A549 (cell line): ENCODE measurements at regions not wholly inside any gene's neighbourhood (a gene's known extent, or its start where the extent isn't known, plus 50 kb on each side); places are given as distances from the start of the nearest gene placed in this dataset.

Source experiments
- ATAC-seq, 2 experiments: fragments of 200-7000 bp in 1 of 2; fragments of >200 bp in 1 of 2; cut with Nextera tagmentation in 1 of 2; cut with Tn5 transposase in 1 of 2; 3 replicates each; pipeline versions ENCODE4 v1.8.0 to v1.9.1; 2018 to 2020; ENCODE audit warnings: mild to moderate bottlenecking in 1 of 2, moderate library complexity in 1 of 2
- CTCF ChIA-PET: fragments of 300-600 bp; sonication (Branson Sonifier 250); formaldehyde crosslinking; extraction: SDS; loops from one replicate; lab custom pipeline; 2021; ENCODE audit warnings: antibody characterized with exemption, inconsistent platforms; lab: Yijun Ruan, JAX
- POLR2A ChIA-PET: fragments of 350-600 bp; formaldehyde crosslinking; extraction: SDS; loops from one replicate; lab custom pipeline; 2021; ENCODE audit warnings: antibody characterized with exemption, inconsistent platforms; lab: Yijun Ruan, JAX
- DNase-seq, 2 experiments: peaks; one replicate each; pipeline versions ENCODE4 v3.0.0 to v3.0.0-alpha.2; 2011 to 2016; ENCODE audit warnings: low read depth in 1 of 2, low spot score in 1 of 2
- FAIRE-seq: peaks from 2 replicates; lab custom pipeline; 2011; peaks lifted over from hg19 to GRCh38; lab: Jason Lieb, UNC
- H3K27ac ChIP-seq, 2 experiments: fragments of >200 bp; sonication (Bioruptor Twin); formaldehyde crosslinking; 3 replicates each; pipeline ENCODE4 v1.5.1; 2016 to 2017
- H3K4me1 ChIP-seq: fragments of >200 bp; sonication (Bioruptor Twin); formaldehyde crosslinking; 3 replicates; pipeline ENCODE4 v1.6.1; 2016
- H3K4me2 ChIP-seq: fragments of >200 bp; sonication (Bioruptor Twin); formaldehyde crosslinking; 3 replicates; pipeline ENCODE4 v1.6.1; 2016
- H3K4me3 ChIP-seq: fragments of >200 bp; sonication (Bioruptor Twin); formaldehyde crosslinking; 3 replicates; pipeline ENCODE4 v1.5.1; 2016
- H3K9me3 ChIP-seq: fragments of >200 bp; sonication (Bioruptor Twin); formaldehyde crosslinking; 3 replicates; pipeline ENCODE4 v1.6.1; 2016
- BCL3 ChIP-seq: fragments of >200 bp; sonication (Bioruptor Twin); formaldehyde crosslinking; IDR thresholded peaks from 3 replicates; pipeline ENCODE4 v1.6.1; 2016
- BHLHE40 ChIP-seq: IDR thresholded peaks from 2 replicates; pipeline ENCODE4 v1.6.1; 2012; ENCODE audit warnings: low read depth, low read length, inconsistent platforms
- CHD4 ChIP-seq: fragments of 200-600 bp; sonication (generic); IDR thresholded peaks from 2 replicates; pipeline ENCODE4 v1.6.1; 2016; ENCODE audit warnings: antibody characterized with exemption, mild to moderate bottlenecking, borderline replicate concordance
- E2F6 ChIP-seq: IDR thresholded peaks from 2 replicates; pipeline ENCODE4 v1.6.1; 2012; ENCODE audit warnings: low read depth, borderline replicate concordance
- ELK1 ChIP-seq: fragments of 150-350 bp; IDR thresholded peaks from 2 replicates; pipeline ENCODE4 v1.6.1; 2014; ENCODE audit warnings: low read depth, mild to moderate bottlenecking, low read length
- FOSL2 ChIP-seq, 2 experiments: fragments of 450-650 bp in 1 of 2; fragments of >200 bp in 1 of 2; sonication (Bioruptor Twin) in 1 of 2; formaldehyde crosslinking; IDR thresholded peaks; 2 replicates each; pipeline versions ENCODE4 v1.5.0 to v1.6.1; 2016 to 2020; ENCODE audit warnings: mild to moderate bottlenecking in 1 of 2, moderate library complexity in 1 of 2
- FOXS1 ChIP-seq: fragments of 250-450 bp; sonication (Bioruptor Pico); IDR thresholded peaks from 2 replicates; pipeline ENCODE4 v1.5.0; 2020; ENCODE audit warnings: mild to moderate bottlenecking, moderate library complexity
- GATA3 ChIP-seq: IDR thresholded peaks from 2 replicates; pipeline ENCODE4 v1.6.1; 2012; ENCODE audit warnings: borderline replicate concordance
- HES2 ChIP-seq: fragments of >200 bp; sonication (Bioruptor Twin); formaldehyde crosslinking; IDR thresholded peaks from 2 replicates; pipeline ENCODE4 v1.6.1; 2016
- HEYL ChIP-seq: fragments of 250-450 bp; sonication (Bioruptor Pico); IDR thresholded peaks from 2 replicates; pipeline ENCODE4 v1.8.0; 2021; ENCODE audit warnings: mild to moderate bottlenecking, moderate library complexity
- HOXA7 ChIP-seq: fragments of 250-450 bp; sonication (Bioruptor Pico); IDR thresholded peaks from 2 replicates; pipeline ENCODE4 v1.5.0; 2020; ENCODE audit warnings: mild to moderate bottlenecking, moderate library complexity
- HOXB13 ChIP-seq: fragments of 250-450 bp; sonication (Bioruptor Pico); IDR thresholded peaks from 2 replicates; pipeline ENCODE4 v1.5.0; 2020; ENCODE audit warnings: low read depth, mild to moderate bottlenecking, moderate library complexity
- HOXB5 ChIP-seq: fragments of 250-450 bp; sonication (Bioruptor Pico); IDR thresholded peaks from 2 replicates; pipeline ENCODE4 v1.5.0; 2020; ENCODE audit warnings: mild to moderate bottlenecking, moderate library complexity
- JUNB ChIP-seq: fragments of >200 bp; sonication (Bioruptor Twin); formaldehyde crosslinking; IDR thresholded peaks from 2 replicates; pipeline ENCODE4 v1.6.1; 2016
- MAX ChIP-seq: IDR thresholded peaks from 2 replicates; pipeline ENCODE4 v1.6.1; 2012
- MAZ ChIP-seq: fragments of 150-350 bp; IDR thresholded peaks from 2 replicates; pipeline ENCODE4 v1.6.1; 2014; ENCODE audit warnings: antibody characterized with exemption, low read depth, low read length, borderline replicate concordance
- MYC ChIP-seq: IDR thresholded peaks from 2 replicates; pipeline ENCODE4 v1.6.1; 2012; ENCODE audit warnings: mild to moderate bottlenecking, inconsistent platforms, low read length, improper control_type of control experiment, borderline replicate concordance
- NFE2L2 ChIP-seq: fragments of 150-350 bp; conservative IDR thresholded peaks from 2 replicates; pipeline ENCODE4 v1.6.1; 2014; ENCODE audit warnings: low read length
- NR3C1 ChIP-seq: fragments of >200 bp; sonication (Bioruptor Twin); formaldehyde crosslinking; IDR thresholded peaks from 3 replicates; pipeline ENCODE4 v1.6.1; 2017
- RAD21 ChIP-seq, 2 experiments: fragments of >200 bp in 1 of 2; sonication (Bioruptor Twin) in 1 of 2; formaldehyde crosslinking in 1 of 2; IDR thresholded peaks in 1 of 2; conservative IDR thresholded peaks in 1 of 2; 2 replicates in 1 of 2; 3 replicates in 1 of 2; pipeline ENCODE4 v1.6.1; 2012 to 2018; ENCODE audit warnings: inconsistent platforms in 1 of 2
- RCOR1 ChIP-seq: fragments of 150-350 bp; IDR thresholded peaks from 2 replicates; pipeline ENCODE4 v1.6.1; 2014; ENCODE audit warnings: antibody characterized with exemption, low read length, low read depth
- REST ChIP-seq: fragments of 200-600 bp; sonication (generic); IDR thresholded peaks from 2 replicates; pipeline ENCODE4 v1.6.1; 2016; ENCODE audit warnings: antibody characterized with exemption, mild to moderate bottlenecking, moderate library complexity
- USF2 ChIP-seq: fragments of 450-650 bp; IDR thresholded peaks from 2 replicates; pipeline ENCODE4 v1.6.1; 2014; ENCODE audit warnings: antibody characterized with exemption
- ZC3H11A ChIP-seq: fragments of 450-650 bp; IDR thresholded peaks from 2 replicates; pipeline ENCODE4 v1.6.1; 2014; ENCODE audit warnings: antibody characterized with exemption, mild to moderate bottlenecking
- ZFP36 ChIP-seq: fragments of 450-650 bp; IDR thresholded peaks from 2 replicates; pipeline ENCODE4 v1.6.1; 2014; ENCODE audit warnings: borderline replicate concordance; ENCODE audit not compliant: partially characterized antibody
- ZNF302 ChIP-seq: fragments of 250-450 bp; sonication (Bioruptor Pico); IDR thresholded peaks from 2 replicates; pipeline ENCODE4 v1.9.0; 2021; ENCODE audit warnings: inconsistent platforms, mild to moderate bottlenecking, moderate library complexity
- ZSCAN20 ChIP-seq: fragments of 250-450 bp; sonication (Bioruptor Pico); IDR thresholded peaks from 2 replicates; pipeline ENCODE4 v1.8.0; 2022; ENCODE audit warnings: mild to moderate bottlenecking, moderate library complexity
- WGBS: methylation state at CpG from one replicate; pipeline ENCODE4 v1.1.6; 2017; ENCODE audit errors: missing lambda C conversion rate; 5-methylcytosine and 5-hydroxymethylcytosine counted together

GRCh38 chr17:77503293-77503655 lies 362.5 kb downstream of the SEC14L1 start:
- no peak for FAIRE-seq
- TF ChIP-seq BCL3 (no peak), MAZ (no peak), BHLHE40 (no peak), GATA3 (no peak), FOXS1 (CRISPR knock-in tag) (no peak), RCOR1 (no peak), ZC3H11A (no peak), HOXB13 (CRISPR knock-in tag) (no peak), JUNB (no peak), ZFP36 (no peak), FOSL2 (IDR thresholded peaks at IDR 0.05) (no peak), FOSL2 (CRISPR knock-in tag; IDR thresholded peaks at IDR 0.05) (no peak), CHD4 (no peak), MYC (no peak), HOXB5 (CRISPR knock-in tag) (no peak)
- TF ChIP-seq, all 56 proteins: peak for 0
- Histone ChIP-seq H3K4me2 (no peak overlapping the region), H3K9me3 (no peaks in the 10 kb centered on the region), H3K4me1 (peaks cover 10% of the 10 kb centered on the region), H3K27ac (no peak overlapping the region), H3K4me3 (no peak overlapping the region)
- WGBS = 88% methylated on average over 7 of the region's 7 CpGs
- DNase-seq (no peak), ATAC-seq (no peak)
- ChIA-PET POLR2A (no interaction called here), CTCF (interaction anchor here (0.6 to 7.0 kb wide), 5 partner anchors 10 to 511 kb away, joined by 3 to 64 read pairs (median 4); no protein-coding TSS in a partner anchor)

- Histone ChIP-seq H3K4me1 (peaks cover 13% of the 10 kb centered on the region), H3K4me2 (no peak overlapping the region), H3K4me3 (no peak overlapping the region), H3K27ac (no peak overlapping the region), H3K9me3 (no peaks in the 10 kb centered on the region)
- ChIA-PET CTCF (interaction anchor here (0.6 to 7.0 kb wide), 7 partner anchors 11 to 510 kb away, joined by 3 to 64 read pairs (median 3); no protein-coding TSS in a partner anchor), POLR2A (interaction anchor here (1.0 kb wide), 1 partner anchor 454 kb away, joined by 3 read pairs; the partner anchor contains the start of gene TNRC6C)
- DNase-seq (no peak), ATAC-seq (no peak), FAIRE-seq (no peak)
- WGBS = 93% methylated on average over 18 of the region's 18 CpGs
- TF ChIP-seq HEYL (CRISPR knock-in tag) = no peak
- no peak for TF ChIP-seq MAX
- TF ChIP-seq RAD21 (conservative IDR thresholded peaks at IDR 0.05 in 1 of 2, IDR thresholded peaks at IDR 0.05 in 1 of 2) = no peak
- no peak for TF ChIP-seq ELK1
- TF ChIP-seq ZSCAN20 = no peak
- no peak for TF ChIP-seq HOXA7
- TF ChIP-seq NFE2L2 = no peak
- no peak for TF ChIP-seq NR3C1
- TF ChIP-seq USF2 = no peak
- TF ChIP-seq REST = no peak
- TF ChIP-seq HES2 = no peak
- no peak for TF ChIP-seq BCL3
- no peak for TF ChIP-seq ZNF302 (CRISPR knock-in tag)
- no peak for TF ChIP-seq RCOR1
- TF ChIP-seq E2F6 = no peak
- TF ChIP-seq JUNB = no peak
These were observed 363.3 kb downstream of the SEC14L1 start for GRCh38 chr17:77503916-77504651.
